ENCODE measurements at regions not wholly inside any gene's neighbourhood (a gene's known extent, or its start where the extent isn't known, plus 50 kb on each side); places are given as distances from the start of the nearest gene placed in this dataset.

DNA sequence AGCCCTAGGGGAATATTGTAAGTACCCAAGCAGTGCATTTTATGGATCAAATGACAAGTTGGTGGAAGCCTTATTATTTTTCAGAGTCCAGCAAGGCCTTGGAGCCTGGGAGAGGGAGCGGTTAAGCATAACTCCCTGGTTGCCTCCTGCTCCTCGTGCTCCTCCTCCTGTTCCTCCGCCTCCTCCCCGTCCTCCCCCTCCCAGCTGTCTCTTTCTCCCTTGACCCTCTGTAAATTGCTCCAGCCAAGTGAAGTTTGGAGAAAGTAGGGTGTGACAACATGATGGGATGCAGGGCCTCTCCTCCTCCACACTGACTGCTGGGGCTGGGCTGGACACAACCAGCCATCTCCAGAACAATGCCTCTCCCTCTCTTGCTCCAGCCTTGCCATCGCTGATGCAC is 586.9 kb downstream of the CCDC171 start:
- no peak for DNase-seq (ENCODE audit: extremely low spot score)

DNA sequence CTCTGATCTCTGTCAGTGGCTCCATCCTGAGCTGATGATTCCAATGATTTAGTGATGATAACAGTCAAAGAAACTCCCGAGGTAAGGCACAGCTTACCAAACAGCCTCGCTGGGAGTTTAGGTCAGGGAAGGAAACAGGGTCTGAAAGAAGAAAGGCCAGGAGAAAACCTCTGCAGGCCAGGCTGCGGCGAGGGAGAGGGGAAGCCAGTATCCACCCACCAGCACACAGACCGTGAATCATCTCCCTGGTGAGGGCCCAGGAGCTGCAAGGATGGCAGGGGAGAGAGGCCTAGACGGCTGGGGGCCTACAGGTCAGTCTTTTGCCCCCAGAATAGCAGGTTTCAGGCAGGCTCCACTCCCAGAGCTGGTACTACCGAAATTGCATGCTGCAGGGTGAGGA is 590.5 kb downstream of the CCDC171 start:
- POLR2A ChIA-PET = no interaction called here
- no peak for DNase-seq (ENCODE audit: extremely low spot score)
- TF ChIP-seq, protein P1, sequence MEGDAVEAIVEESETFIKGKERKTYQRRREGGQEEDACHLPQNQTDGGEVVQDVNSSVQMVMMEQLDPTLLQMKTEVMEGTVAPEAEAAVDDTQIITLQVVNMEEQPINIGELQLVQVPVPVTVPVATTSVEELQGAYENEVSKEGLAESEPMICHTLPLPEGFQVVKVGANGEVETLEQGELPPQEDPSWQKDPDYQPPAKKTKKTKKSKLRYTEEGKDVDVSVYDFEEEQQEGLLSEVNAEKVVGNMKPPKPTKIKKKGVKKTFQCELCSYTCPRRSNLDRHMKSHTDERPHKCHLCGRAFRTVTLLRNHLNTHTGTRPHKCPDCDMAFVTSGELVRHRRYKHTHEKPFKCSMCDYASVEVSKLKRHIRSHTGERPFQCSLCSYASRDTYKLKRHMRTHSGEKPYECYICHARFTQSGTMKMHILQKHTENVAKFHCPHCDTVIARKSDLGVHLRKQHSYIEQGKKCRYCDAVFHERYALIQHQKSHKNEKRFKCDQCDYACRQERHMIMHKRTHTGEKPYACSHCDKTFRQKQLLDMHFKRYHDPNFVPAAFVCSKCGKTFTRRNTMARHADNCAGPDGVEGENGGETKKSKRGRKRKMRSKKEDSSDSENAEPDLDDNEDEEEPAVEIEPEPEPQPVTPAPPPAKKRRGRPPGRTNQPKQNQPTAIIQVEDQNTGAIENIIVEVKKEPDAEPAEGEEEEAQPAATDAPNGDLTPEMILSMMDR (IDR thresholded peaks at IDR 0.05; ENCODE audit: control extremely low read depth, extremely low read depth, low read depth, missing control alignments) = no peak
- CTCF ChIA-PET = interaction anchor here (1.0 to 2.9 kb wide), 2 partner anchors 10 kb away, joined by 3 to 19 read pairs; no protein-coding TSS in a partner anchor

More for the DNA sequence above, 586.9 kb downstream of the CCDC171 start:
- TF ChIP-seq, protein P1 (IDR thresholded peaks at IDR 0.05; ENCODE audit: control extremely low read depth, extremely low read depth, low read depth, missing control alignments) = no peak
- ChIA-PET CTCF (interaction anchor here (1.0 to 1.9 kb wide), 3 partner anchors 11 to 36 kb away, joined by 3 to 4 read pairs (median 3); no protein-coding TSS in a partner anchor), POLR2A (no interaction called here)

DNA sequence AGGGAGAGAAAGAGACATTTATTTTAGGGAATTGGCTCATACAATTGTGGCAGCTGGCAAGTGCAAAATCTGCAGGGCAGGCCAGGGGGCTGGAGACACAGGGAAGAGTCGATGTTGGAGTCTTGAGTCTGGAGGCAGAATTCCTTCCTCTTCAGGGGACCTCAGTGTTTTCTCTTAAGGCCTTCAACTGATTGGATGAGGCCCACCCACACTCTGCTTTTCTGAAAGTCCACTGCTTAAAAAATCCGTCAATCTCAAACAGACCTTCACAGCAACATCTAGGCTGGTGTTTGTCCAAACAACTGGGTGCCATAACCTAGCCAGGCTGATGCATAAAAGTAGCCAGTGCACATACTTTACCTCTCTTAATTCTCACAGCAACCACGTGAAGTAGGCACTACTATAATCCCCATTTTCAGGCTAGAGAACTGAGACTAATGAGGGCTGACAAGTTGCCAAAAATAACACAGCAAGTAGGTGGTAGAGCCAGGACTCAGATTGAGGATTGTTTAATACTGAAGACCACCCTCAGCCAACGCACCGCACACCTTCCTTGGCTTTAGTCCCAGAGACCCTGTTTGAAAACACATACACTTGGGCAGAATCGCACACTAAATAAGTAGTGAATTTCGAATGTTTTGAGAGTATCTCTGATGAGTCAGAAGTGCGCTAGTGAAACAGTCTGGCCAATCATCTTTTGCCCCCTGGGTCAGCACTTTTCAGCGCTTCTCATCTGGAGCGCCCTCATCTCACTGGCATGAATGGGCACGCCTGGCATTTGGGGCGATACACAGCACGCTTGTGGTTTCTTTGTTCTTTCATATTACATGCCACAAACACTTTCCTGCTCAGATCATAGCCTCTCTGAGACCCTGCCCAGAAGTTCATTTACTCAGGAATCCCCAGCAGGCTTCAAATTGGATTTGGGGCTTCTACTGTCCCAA is 591.4 kb downstream of the CCDC171 start:
- TF ChIP-seq, protein P1 (IDR thresholded peaks at IDR 0.05; ENCODE audit: control extremely low read depth, extremely low read depth, low read depth, missing control alignments) = no peak
- ChIA-PET CTCF (interaction anchor here (1.2 to 2.9 kb wide), 3 partner anchors 8 to 11 kb away, joined by 4 to 19 read pairs (median 5); no protein-coding TSS in a partner anchor), POLR2A (no interaction called here)
- no peak for DNase-seq (ENCODE audit: extremely low spot score)

DNA sequence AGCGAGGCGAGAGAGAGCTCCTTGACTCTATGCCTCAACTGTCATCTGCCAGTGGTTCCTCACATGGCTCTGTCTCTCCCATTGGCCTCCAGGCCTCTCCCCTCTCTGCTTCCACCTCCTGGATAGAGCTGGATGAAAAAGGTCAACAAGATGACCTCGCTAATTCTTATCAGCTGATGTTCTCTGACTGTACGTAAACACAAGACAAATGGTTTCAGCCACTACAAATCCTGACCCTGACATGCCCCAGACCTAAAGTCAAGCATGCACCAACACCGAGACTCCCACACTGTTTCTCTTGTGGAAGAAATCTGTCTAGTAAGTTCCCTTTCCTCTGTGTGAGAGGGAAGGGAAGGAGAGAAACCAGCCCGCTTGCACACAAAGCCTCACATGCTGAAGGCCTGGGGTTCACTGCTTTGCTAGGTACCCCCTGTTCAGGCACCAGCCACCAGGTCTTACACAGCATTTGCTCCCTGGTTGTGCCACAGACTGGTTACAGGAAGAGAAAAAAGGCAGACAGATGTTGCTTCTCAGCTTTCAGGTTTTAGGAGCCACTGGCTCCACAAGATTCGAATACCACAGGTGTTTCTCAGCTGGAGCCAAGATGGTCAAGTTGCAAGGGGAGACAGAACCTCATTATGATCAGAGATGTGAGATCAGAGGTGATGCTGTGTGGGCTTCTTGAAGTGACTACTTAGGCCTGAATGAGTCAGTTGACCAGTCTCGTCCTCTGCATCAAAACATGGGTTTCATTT is 592.5 kb downstream of the CCDC171 start:
- CTCF ChIA-PET = interaction anchor here (1.2 to 1.6 kb wide), 2 partner anchors 10 to 12 kb away, joined by 4 to 5 read pairs; no protein-coding TSS in a partner anchor
- TF ChIP-seq, protein P1 (IDR thresholded peaks at IDR 0.05; ENCODE audit: control extremely low read depth, extremely low read depth, low read depth, missing control alignments) = no peak
- POLR2A ChIA-PET = no interaction called here

DNA sequence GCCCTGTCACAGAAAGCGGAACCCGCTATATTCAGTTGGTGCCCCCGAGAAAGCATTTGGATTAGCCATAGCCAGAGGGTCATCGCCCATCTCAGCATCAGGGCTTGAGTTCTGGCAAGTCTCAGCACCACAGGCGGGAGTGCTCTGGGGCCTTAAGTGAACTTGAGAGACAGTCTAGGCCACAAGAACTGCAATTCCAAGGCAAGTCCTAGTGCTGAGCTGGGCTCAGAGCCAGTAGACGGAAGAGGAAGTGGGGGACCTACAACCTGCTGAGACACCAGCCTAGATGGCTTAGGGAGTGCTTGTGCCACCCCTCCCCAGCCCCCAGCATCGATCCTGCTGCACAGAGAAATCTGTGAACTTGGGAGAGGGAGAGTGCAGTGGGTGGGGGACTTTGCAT is 594.9 kb downstream of the CCDC171 start:
- POLR2A ChIA-PET = no interaction called here

More for the DNA sequence above, 592.5 kb downstream of the CCDC171 start:
- no peak for DNase-seq (ENCODE audit: extremely low spot score)

More for the DNA sequence above, 594.9 kb downstream of the CCDC171 start:
- DNase-seq (ENCODE audit: extremely low spot score) = no peak
- CTCF ChIA-PET = no interaction called here
- TF ChIP-seq, protein P1 (IDR thresholded peaks at IDR 0.05; ENCODE audit: control extremely low read depth, extremely low read depth, low read depth, missing control alignments) = no peak

All from GM10248 (cell line).